NCI-H82 (cell line): ENCODE measurements at regions not wholly inside any gene's neighbourhood (a gene's known extent, or its start where the extent isn't known, plus 50 kb on each side); places are given as distances from the start of the nearest gene placed in this dataset.
"Not testable (repeated sequence)": the region's sequence is repeated elsewhere in the genome, so short reads cannot be mapped to it uniquely, and the experiment has no call there.

ENCODE experiments used
- DNase-seq: peaks from one replicate; lab custom pipeline; 2025; lab: John Stamatoyannopoulos, UW

GRCh38 chr2:48190230-48190629 lies 124.3 kb upstream of the FOXN2 start:
- no peak for DNase-seq

GRCh38 chr2:48194641-48195040 lies 119.8 kb upstream of the FOXN2 start:
- no peak for DNase-seq

GRCh38 chr2:48195169-48195568 lies 119.3 kb upstream of the FOXN2 start:
- DNase-seq = peak; percentile 30

GRCh38 chr2:48197618-48198017 lies 116.9 kb upstream of the FOXN2 start:
- peak; percentile 27 for DNase-seq

- no peak for DNase-seq
These were observed 116.1 kb upstream of the FOXN2 start for GRCh38 chr2:48198371-48198770.

GRCh38 chr2:48199070-48199469 lies 115.4 kb upstream of the FOXN2 start:
- DNase-seq = peak; percentile 21

- DNase-seq = no peak
These were observed 113.7 kb upstream of the FOXN2 start for GRCh38 chr2:48200620-48201293.

GRCh38 chr2:48201435-48201834 lies 113.0 kb upstream of the FOXN2 start:
- not testable (repeated sequence) for DNase-seq

- no peak for DNase-seq
These were observed 111.4 kb upstream of the FOXN2 start for GRCh38 chr2:48202863-48203642.

GRCh38 chr2:48203668-48204067 lies 110.8 kb upstream of the FOXN2 start:
- DNase-seq = no peak

- DNase-seq = no peak
These were observed 109.7 kb upstream of the FOXN2 start for GRCh38 chr2:48204750-48205136.

- peak; percentile 39 for DNase-seq
These were observed 109.2 kb upstream of the FOXN2 start for GRCh38 chr2:48205137-48205798.

GRCh38 chr2:48206056-48206656 lies 108.3 kb upstream of the FOXN2 start:
- DNase-seq = not testable (repeated sequence)

GRCh38 chr2:48207201-48207641 lies 107.3 kb upstream of the FOXN2 start:
- no peak for DNase-seq

- DNase-seq = no peak
These were observed 106.6 kb upstream of the FOXN2 start for GRCh38 chr2:48207851-48208250.

- peak; percentile 85 for DNase-seq
These were observed 105.1 kb upstream of the FOXN2 start for GRCh38 chr2:48209214-48209885.

- no peak for DNase-seq
These were observed 104.3 kb upstream of the FOXN2 start for GRCh38 chr2:48210189-48210588.

- peak; percentile 97 for DNase-seq
These were observed 100.8 kb upstream of the FOXN2 start for GRCh38 chr2:48213646-48214045.

GRCh38 chr2:48218169-48218568 lies 96.3 kb upstream of the FOXN2 start:
- no peak for DNase-seq

GRCh38 chr2:48219234-48219554 lies 95.3 kb upstream of the FOXN2 start:
- DNase-seq = no peak

GRCh38 chr2:48219555-48220436 lies 94.7 kb upstream of the FOXN2 start:
- DNase-seq = no peak
